TTC549 (cell line): ENCODE measurements at regions not wholly inside any gene's neighbourhood (a gene's known extent, or its start where the extent isn't known, plus 50 kb on each side); places are given as distances from the start of the nearest gene placed in this dataset.
"Not testable (repeated sequence)": the region's sequence is repeated elsewhere in the genome, so short reads cannot be mapped to it uniquely, and the experiment has no call there.

Source experiments
- FAIRE-seq: peaks from 2 replicates; lab custom pipeline; 2012; peaks lifted over from hg19 to GRCh38; lab: Jason Lieb, UNC

DNA sequence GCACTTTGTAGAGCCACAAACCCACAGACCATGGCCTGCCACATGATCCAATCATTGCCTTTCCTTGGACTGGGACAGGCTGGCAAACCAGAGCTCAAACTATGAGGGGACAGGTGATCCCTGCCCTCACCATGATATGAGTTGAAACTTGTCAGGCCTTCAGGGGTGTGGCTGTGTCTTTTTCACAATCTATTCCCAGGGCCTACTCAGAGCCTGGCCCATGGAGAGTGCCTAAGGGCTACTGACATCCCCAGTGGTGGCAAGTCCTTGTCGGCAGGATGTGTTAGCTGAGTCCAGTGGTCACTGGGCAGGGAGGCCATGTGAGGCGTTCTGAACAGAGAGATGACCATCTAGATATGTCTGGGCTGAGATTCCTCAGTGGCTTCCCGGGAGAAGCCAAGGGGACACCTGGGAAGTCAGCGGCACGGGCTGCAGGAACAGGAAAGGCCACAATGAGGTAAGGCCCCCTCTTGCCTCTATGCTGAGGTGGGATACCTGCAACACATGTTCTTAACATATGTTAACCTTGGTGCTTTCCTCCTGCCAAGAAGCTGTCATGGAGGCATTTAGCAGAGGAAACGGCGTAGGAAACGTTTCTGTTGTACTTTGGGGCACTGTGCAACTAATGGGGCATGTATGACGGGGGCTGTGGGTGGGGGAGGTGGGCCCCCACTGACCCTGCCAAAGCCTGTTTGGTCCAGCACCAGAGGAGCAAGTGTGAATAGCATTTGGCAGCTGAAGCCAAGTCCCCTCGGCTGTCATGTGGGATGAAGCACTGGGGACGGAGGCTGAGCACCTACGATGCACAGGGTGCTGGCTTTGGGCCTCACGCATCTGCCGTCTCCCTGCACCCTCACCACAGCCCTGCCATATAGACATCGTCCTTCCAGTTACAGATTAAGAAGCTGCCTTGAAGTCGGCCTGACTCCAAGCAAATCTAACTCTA lies 384.0 kb downstream of the RPS24 start:
- FAIRE-seq: no peak

DNA sequence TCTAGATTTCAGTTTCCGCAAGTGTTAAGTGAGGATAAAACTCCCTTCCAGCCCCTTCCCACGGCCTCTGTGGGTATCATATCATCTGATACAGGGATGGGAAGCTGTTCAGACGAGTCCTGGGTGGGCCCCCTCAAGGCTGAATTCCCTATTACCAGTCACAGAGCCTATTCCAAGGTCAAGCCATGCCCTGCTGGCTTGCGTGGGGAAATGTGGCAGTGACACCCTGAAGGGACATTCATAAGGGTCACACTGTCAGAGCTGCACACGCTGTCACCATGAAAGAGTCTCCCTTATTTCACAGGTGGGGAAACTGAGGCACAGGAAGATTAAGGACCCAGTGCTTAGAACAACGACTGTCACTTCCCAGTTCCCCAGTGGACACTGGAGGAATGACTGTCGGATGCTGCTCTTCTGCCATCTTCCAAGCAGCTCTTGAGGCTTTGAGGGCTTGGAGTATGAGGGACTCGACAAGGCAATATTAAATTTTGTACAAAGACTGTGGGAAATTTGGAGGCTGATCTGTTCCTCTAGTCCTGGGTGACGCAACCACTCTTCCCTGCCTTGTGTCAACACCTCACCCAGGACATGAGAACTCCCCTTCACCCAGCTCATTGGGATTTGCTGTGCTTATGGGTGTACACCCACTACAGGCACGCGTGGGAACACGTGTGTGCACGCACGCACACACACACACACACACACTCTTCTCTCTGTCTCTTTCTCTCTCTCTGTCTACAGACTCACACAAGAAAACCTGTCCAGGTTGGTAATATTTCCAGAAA lies 386.0 kb downstream of the RPS24 start:
- no peak for FAIRE-seq

DNA sequence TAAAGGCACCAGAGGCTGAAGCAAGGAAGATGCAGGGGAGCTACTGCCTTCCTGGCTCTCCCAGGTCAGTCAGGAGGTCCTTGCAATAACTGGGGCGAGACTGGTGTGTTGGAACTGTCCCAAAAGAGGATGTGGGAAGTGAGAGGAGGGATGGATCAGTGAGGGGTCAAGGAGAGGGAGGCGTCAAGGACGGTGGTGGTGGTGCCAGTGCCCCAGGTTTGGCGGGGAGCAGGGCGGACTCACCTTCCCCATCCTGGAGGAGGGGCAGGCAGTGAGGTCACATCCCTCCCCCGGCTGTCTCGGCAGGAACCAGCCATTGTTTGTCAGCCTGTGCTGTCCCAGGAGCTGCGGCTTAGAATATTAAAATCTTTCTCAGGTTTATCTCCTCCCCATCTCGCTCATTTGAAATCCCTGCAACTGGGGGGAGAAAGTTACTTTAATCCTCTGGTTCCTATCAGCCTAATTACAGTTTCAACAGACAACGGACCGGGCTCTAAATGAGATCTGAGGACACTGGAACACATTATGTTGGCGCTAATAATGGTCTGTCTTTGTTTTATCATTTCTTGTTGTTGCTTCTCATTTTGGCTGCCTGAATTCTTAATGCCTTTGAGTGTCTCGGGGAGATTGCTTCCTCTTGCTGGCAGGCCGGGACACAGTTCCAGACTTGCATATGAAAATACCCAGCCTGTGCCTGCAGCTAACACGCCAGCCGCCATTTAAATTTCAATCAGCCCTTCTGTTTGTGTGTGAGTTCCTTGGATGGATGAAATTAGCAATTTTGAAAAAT lies 387.5 kb downstream of the RPS24 start:
- no peak for FAIRE-seq

DNA sequence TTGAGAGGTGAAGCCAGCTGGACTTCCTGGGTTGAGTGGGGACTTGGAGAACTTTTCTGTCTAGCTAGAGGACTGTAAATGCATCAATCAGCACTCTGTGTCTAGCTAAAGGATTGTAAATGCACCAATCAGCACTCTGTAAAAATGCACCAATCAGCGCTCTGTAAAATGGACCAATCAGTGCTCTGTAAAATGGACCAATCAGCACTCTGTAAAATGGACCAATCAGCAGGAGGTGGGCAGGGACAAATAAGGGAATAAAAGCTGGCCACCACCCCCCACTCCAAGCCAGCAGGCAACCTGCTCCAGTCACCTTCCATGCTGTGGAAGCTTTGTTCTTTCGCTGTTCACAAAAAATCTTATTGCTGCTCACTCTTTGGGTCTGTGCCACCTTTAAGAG lies 390.4 kb downstream of the RPS24 start:
- not testable (repeated sequence) for FAIRE-seq

GRCh38 chr10:78424723-78425122 lies 391.1 kb downstream of the RPS24 start:
- no peak for FAIRE-seq

- FAIRE-seq: no peak
Observed at GRCh38 chr10:78426181-78426580, 392.5 kb downstream of the RPS24 start.

DNA sequence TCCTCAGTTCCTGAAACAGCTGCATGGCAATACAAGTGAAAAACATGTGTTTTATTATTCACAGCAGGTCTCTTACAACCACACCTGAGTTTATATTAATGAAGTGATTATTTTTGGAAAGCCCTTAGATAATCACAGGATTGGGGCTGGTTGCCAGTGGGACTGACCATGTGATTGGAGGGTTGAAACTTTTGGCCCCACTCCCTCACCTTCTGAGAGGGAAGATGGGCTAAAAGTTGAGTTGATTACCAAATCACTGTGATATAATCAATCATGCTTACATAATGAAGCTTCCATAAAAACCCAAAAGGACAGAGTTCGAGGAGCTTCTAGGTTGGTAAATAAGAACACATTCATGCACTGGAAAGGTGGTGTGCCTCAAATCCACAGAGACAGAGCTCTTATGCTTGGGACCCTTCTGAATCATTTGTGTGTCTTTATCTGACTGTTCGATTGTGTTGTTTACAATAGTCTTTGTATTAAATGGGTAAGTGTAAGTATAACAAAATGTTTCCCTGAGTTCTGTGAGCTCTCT lies 393.9 kb downstream of the RPS24 start:
- FAIRE-seq: no peak

DNA sequence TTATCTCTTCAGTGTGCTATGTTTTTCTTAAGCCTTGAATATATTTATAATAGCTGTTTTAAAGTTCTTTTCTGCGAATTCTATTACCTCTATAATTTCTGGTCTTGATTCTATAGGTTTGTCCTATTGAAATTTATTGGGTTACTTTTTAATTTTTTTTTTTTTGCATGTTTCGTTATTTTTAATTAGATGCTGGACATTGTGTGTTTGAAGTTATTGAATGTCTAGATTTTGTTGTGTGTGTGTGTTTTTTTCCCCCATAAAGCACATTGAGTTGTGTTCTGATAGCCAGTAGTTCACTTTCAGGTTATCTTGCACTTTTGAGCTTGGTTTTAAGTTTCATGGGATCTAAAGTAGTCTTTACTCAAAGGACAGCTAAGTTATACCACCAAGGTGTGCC lies 394.9 kb downstream of the RPS24 start:
- no peak for FAIRE-seq

DNA sequence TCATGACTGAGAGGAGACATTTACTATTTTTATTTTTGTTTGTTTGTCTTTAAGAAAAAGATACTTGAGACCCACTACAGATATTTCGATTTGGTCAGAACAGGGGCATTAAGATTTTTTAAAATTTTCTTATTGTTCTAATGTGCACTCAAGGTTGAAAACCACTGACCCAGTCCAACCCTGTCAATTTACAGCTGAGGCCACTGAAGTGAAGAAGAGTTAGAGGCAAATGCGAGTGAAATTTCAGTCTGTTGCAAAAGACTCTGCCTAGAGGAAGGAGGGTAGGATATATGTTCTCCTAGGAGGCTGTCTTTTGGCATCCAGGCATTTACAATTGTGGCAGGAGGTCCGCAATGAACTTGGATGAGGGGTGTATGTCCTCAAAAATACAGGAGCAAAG lies 396.3 kb downstream of the RPS24 start:
- FAIRE-seq: no peak

- no peak for FAIRE-seq
Observed at GRCh38 chr10:78432583-78432982, 398.9 kb downstream of the RPS24 start.

- no peak for FAIRE-seq
Observed at GRCh38 chr10:78433076-78433595, 399.5 kb downstream of the RPS24 start.

- no peak for FAIRE-seq
Observed at GRCh38 chr10:78433766-78434535, 400.3 kb downstream of the RPS24 start.

DNA sequence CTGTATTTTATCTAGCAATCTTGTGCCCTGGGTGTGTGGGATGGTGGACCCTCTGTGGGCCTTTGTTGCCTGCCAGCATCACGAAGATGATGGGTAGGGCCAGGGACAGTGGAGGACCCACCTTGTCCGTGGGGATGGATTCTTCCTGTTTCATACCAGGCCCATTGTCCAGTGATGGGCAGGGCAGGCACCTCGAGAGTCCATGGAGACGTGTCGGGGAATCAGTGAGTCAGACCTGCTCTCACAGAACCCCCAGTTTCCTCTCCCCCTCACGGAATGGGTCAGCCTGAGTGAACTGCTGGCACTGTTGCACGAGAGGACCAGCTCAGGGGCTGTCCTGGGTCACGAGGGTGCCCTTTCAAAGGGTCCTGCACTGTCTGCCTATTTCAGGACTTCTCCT lies 401.2 kb downstream of the RPS24 start:
- FAIRE-seq: no peak

GRCh38 chr10:78435484-78436221 lies 402.0 kb downstream of the RPS24 start:
- FAIRE-seq: no peak

- no peak for FAIRE-seq
Observed at GRCh38 chr10:78436222-78436573, 402.5 kb downstream of the RPS24 start.

DNA sequence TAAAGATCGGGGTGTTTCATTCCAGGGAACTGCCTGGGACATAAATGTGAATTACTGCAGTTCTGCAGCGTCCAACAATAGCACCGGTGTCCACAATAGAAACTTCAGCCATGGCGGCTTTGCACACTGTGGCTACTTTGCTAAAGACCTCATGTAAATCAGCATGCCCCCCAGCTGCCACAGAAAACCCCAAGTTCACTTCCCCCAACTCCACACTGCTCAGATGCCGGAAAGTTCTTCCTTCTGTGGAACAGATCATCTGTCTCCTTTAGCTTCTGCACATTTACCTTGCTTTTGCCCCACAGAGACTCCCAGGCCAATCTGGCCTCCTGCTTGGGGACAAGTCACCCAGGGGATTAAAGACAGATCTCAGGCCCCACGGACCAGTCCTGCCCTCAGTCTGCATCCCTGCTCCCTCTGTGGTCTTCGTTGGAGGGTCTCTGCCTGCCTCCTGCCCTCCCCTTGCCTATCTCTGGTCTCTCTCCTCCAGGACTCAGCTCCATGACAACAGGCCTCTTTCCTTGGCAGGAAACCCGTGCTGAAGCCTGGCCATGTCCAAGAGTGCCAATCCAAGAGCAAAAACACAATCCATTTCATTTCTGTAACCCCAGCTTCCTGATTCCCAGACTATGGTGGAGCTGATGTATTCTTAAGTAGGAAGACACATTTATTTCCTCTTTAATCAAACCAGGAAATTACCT lies 403.2 kb downstream of the RPS24 start:
- no peak for FAIRE-seq

- no peak for FAIRE-seq
Observed at GRCh38 chr10:78437407-78437768, 403.7 kb downstream of the RPS24 start.

DNA sequence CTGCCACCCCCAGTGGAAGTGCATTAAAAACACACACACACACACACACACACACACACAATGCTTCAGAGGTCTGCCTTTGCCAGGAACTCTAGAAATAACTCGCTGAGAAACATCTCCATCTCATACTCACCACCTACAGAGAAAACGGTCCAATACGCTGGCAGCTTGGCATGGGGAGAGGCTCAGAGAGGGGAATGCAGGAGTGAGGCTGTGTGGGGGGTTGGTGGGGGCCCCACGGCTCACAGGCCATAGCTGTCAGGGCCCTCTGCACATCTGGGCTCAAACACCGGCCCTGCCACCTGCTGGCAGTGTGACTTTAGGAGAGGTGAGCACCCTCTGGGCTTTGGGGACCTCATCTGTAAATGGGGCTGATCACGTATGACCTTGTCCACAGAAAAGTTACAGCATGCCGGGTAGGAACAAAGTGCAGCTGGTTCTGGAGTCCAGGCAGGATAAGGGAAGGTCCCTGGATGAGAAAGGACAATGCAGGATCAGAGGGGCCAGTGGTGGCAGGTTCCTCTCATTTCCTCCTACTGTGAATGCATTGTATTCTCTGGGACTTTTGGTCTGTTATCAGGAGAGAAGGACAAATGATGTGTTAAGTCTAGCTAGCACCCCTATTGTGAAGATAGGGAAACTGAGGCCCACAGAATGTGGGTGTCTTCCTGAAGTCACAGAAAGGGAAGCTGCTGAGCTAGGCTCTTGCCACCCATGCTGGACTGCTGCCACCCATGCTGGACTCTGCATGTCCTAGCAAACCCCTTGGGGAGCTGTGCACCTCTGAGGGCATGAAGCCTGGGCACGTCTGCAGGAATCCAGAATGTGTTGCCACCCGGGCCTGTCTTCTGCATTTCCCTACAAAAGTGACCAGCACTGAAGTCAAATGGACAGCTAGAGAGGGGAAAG lies 404.6 kb downstream of the RPS24 start:
- FAIRE-seq: no peak
